HG03342 (cell line): ENCODE measurements at regions not wholly inside any gene's neighbourhood (a gene's known extent, or its start where the extent isn't known, plus 50 kb on each side); places are given as distances from the start of the nearest gene placed in this dataset.

Experiments
- ATAC-seq: cut with Tn5 transposase; IDR thresholded peaks from one replicate; pipeline ENCODE4 v1.9.1; 2021; ENCODE audit warnings: mild to moderate bottlenecking, moderate library complexity; ENCODE audit not compliant: unreplicated experiment

GRCh38 chr6:169843110-169843509, 91.7 kb downstream of the ERMARD start:
- ATAC-seq, result no peak

- no peak for ATAC-seq
Measured at GRCh38 chr6:169841907-169842606, 90.6 kb downstream of the ERMARD start.

- no peak for ATAC-seq
Measured at GRCh38 chr6:169841251-169841650, 89.8 kb downstream of the ERMARD start.

- no peak for ATAC-seq
Measured at GRCh38 chr6:169839898-169840631, 88.6 kb downstream of the ERMARD start.

GRCh38 chr6:169839493-169839892, 88.1 kb downstream of the ERMARD start:
- ATAC-seq, result no peak

- no peak for ATAC-seq
Measured at GRCh38 chr6:169839029-169839481, 87.6 kb downstream of the ERMARD start.

GRCh38 chr6:169838346-169839028, 87.1 kb downstream of the ERMARD start:
- no peak for ATAC-seq

GRCh38 chr6:169837529-169838250, 86.3 kb downstream of the ERMARD start:
- no peak for ATAC-seq

- no peak for ATAC-seq
Measured at GRCh38 chr6:169833258-169833794, 81.9 kb downstream of the ERMARD start.

- no peak for ATAC-seq
Measured at GRCh38 chr6:169832247-169832948, 81.0 kb downstream of the ERMARD start.

- peak; percentile 84 for ATAC-seq
Measured at GRCh38 chr6:169831450-169832246, 80.2 kb downstream of the ERMARD start.
